ENCODE measurements at regions not wholly inside any gene's neighbourhood (a gene's known extent, or its start where the extent isn't known, plus 50 kb on each side); places are given as distances from the start of the nearest gene placed in this dataset.

DNA sequence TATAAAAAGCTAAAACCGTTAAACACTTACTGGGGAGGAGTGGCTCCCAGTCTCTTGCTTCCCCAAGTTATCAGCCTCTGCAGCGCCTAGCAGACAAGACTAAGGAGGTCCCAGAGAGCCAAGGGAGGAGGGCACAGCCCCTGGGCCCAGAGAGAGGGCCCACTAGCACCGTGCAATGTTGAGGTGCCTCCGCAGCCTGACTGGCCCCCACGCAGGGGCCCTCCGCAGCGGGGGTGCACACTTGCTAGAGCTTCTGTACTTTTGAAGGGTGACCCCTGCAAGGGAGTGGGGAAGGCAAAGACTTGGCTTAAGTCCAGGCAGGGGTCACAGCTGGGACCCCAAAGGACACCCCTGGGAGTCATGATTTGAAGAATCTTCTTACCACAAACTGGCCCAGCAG is 98.0 kb downstream of the ADAMTS15 start:
- no peak overlapping the region for H3K4me3 ChIP-seq (replicated peaks in 1 of 2; ENCODE audit: low read depth in 2 of 2, low read length in 2 of 2)
- DNase-seq (ENCODE audit: low read depth in 2 of 2): no peak
- TF ChIP-seq, protein P1, sequence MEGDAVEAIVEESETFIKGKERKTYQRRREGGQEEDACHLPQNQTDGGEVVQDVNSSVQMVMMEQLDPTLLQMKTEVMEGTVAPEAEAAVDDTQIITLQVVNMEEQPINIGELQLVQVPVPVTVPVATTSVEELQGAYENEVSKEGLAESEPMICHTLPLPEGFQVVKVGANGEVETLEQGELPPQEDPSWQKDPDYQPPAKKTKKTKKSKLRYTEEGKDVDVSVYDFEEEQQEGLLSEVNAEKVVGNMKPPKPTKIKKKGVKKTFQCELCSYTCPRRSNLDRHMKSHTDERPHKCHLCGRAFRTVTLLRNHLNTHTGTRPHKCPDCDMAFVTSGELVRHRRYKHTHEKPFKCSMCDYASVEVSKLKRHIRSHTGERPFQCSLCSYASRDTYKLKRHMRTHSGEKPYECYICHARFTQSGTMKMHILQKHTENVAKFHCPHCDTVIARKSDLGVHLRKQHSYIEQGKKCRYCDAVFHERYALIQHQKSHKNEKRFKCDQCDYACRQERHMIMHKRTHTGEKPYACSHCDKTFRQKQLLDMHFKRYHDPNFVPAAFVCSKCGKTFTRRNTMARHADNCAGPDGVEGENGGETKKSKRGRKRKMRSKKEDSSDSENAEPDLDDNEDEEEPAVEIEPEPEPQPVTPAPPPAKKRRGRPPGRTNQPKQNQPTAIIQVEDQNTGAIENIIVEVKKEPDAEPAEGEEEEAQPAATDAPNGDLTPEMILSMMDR (IDR thresholded peaks at IDR 0.05; ENCODE audit: low read depth, low read length): no peak

DNA sequence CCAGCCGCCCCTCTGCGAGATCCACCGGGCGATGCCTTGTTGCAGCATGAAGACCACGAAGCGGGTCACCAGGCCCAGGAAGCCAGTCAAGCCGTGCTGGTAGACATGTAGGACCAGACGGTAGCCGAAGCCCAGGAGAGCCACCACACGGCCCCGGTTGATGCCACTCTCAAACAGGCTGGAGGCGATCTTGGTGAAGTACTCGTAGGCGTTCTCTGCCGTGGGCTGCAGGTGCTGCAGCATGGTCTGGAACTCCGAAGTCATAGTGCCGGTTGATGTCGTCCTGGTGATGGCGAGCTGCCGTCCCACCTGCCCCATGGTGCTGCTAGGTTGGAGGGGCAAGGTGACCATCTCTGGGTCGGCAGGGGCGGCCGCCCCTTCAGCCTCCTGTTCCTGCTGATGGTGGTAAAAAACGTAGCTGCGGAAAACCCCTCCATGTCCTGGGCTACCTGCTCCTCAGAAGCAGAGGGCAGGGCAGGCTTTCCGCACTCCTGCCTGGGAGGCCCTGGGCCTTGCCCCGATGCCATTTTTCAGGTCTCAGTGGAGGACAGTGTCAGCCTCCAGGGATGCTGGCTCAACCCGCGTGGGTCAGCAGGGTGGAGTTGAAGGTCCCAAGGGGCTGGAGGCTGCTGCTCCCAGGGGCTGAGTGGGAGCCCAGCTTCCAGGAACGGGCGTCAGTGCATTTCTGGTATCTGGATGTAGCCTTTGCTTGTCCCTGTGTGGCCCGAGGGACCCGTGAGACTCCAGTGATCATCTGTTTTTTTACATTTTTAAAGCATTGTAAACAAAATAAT is 98.7 kb downstream of the ADAMTS15 start:
- no peak overlapping the region for H3K4me3 ChIP-seq (replicated peaks in 1 of 2; ENCODE audit: low read depth in 2 of 2, low read length in 2 of 2)
- TF ChIP-seq, protein P1 (IDR thresholded peaks at IDR 0.05; ENCODE audit: low read depth, low read length): no peak
- DNase-seq (ENCODE audit: low read depth in 2 of 2): no peak

DNA sequence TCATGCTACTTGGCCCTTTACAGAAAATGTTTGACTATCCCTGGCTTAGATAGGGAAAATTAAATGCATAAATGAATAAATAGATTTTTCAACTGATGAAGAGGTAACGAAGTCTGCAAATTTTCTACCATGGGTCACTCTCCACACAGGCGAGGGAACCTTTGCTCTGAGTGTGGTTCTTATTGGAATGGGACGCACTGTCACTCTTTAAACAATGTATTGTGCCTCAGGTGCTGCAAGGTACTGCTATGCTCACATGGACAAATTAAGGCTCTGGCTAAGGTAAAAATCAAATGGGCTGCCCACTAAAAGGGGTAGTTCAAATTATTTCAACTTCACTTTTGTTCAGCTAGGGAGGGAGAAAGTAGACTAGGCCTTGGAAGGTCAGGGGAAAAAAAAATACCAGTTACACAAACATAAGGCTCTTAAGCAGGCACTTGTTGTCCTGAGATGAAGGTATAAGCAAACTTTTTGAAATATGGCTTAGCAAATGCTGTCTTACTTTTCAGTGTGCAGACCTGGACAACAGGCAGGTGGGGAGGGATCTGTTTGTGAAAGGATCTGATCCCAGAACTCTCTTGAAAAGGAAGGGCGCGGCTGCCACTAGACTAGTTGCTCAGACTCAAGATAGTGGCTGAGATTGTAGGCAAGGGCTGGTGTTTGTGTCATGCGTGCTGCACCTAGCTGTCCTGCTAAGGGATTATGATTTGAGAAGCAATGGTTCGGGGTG is 99.5 kb downstream of the ADAMTS15 start:
- no peak overlapping the region for H3K4me3 ChIP-seq (replicated peaks in 1 of 2; ENCODE audit: low read depth in 2 of 2, low read length in 2 of 2)
- TF ChIP-seq, protein P1 (IDR thresholded peaks at IDR 0.05; ENCODE audit: low read depth, low read length): no peak
- no peak for DNase-seq (ENCODE audit: low read depth in 2 of 2)

DNA sequence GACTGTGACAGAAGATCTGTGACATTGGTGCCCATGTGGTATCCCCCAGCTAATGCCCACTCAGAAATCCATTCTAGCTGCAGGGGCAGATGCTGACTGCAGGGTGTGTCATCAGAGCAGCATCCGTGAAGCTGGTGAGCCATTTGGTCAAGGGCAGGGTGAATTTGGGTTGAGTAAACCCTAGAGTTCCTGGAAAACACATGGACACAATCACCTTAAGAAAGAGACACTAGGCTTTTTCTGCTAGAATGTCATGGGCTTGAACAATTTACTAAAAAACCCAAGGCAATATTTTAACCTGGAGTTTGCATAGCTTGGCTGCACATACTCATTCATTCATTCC is 100.0 kb downstream of the ADAMTS15 start:
- peak in 1 of 2 donors; percentile 39 for DNase-seq (ENCODE audit: low read depth in 2 of 2)
- H3K4me3 ChIP-seq (replicated peaks in 1 of 2; ENCODE audit: low read depth in 2 of 2, low read length in 2 of 2): no peak overlapping the region
- TF ChIP-seq, protein P1 (IDR thresholded peaks at IDR 0.05; ENCODE audit: low read depth, low read length): no peak

DNA sequence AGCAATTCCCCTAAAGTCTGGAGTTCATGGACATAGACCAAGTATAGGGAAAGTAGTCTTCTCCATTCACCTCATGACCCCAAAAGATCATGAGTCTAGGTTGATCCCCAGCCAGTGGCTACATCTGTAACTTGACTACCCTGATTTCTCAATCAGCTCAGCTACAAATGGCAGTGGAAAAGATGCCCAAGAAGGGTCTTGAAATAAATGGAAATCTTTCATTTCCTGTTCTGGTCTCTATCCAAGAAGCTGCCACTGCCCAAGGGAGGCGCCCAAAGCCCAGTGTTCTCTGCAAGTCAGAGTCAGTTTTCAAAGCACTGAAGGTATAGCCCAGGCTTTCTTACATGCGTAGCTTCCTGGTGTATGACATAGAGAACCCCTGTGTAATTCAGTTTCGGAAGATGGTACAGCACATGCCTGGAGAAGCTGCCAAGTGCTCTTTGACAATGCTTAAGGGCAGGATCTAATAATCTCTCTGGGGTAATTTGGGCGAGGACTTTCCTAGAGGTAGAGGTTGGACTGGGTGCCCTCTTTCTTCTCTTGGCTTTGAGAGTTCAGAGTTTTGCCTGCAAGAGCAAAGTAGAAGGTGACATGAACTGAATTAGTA is 101.1 kb downstream of the ADAMTS15 start:
- H3K4me3 ChIP-seq (replicated peaks in 1 of 2; ENCODE audit: low read depth in 2 of 2, low read length in 2 of 2): no peak overlapping the region
- TF ChIP-seq, protein P1 (IDR thresholded peaks at IDR 0.05; ENCODE audit: low read depth, low read length): no peak
- DNase-seq (ENCODE audit: low read depth in 2 of 2): peak in 1 of 2 donors; percentile 53

DNA sequence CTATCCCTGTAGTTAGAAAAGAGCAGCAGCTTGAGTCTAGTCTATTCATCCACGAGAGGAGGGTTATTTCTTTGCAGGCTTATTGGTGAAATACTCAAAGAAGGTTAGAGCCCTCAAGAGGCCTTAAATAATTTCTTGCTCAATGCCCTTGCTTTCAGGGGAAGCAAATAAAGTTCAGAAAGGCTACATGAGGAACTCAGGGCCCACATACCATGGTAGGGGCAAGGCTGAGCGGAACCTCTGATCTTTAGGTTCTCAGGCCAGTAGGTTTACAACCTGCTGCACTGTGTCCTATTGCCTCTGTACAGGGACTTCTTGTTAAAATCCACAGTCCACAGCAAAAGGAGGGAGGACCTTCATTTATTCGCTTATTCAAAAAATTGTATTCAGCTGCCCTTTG is 101.7 kb downstream of the ADAMTS15 start:
- TF ChIP-seq, protein P1 (IDR thresholded peaks at IDR 0.05; ENCODE audit: low read depth, low read length): no peak

More for the DNA sequence above, 101.7 kb downstream of the ADAMTS15 start:
- H3K4me3 ChIP-seq (replicated peaks in 1 of 2; ENCODE audit: low read depth in 2 of 2, low read length in 2 of 2): no peak overlapping the region
- DNase-seq (ENCODE audit: low read depth in 2 of 2): no peak

All from cardiac fibroblast (primary cell).